B cell (primary cell): ENCODE measurements at regions not wholly inside any gene's neighbourhood (a gene's known extent, or its start where the extent isn't known, plus 50 kb on each side); places are given as distances from the start of the nearest gene placed in this dataset.

Source experiments
- ATAC-seq: fragments of 200-7000 bp; cut with Tn5 transposase; one replicate; pipeline ENCODE4 v1.10.0; 2021; ENCODE audit warnings: low read depth, mild to moderate bottlenecking, moderate number of reproducible peaks, moderate library complexity
- CTCF ChIA-PET: fragments of 350-600 bp; sonication (Branson Sonifier 250); formaldehyde crosslinking; loops from one replicate; lab custom pipeline; 2021; ENCODE audit warnings: antibody characterized with exemption, inconsistent platforms; lab: Charles Lee
- POLR2A ChIA-PET: fragments of 350-600 bp; sonication (Branson Sonifier 250); formaldehyde crosslinking; loops from one replicate; lab custom pipeline; 2021; ENCODE audit warnings: antibody characterized with exemption; lab: Charles Lee
- DNase-seq: peaks from one replicate; pipeline ENCODE4 v3.0.0; 2013
- H2AFZ ChIP-seq: 2 replicates; pipeline ENCODE4 v1.6.1; 2012; ENCODE audit warnings: mild to moderate bottlenecking, low read depth, low read length; ENCODE audit not compliant: insufficient read depth, poor library complexity, severe bottlenecking
- H3K27ac ChIP-seq, 2 donors: 1 replicate in 1 of 2; 2 replicates in 1 of 2; pipeline ENCODE4 v1.5.1; 2012 to 2013; ENCODE audit warnings: low read length in 2 of 2, mild to moderate bottlenecking in 2 of 2, moderate library complexity in 1 of 2
- H3K27me3 ChIP-seq, 4 experiments: fragments of 200-600 bp in 1 of 4; sonication (generic) in 1 of 4; replicated peaks in 1 of 4; 1 replicate in 2 of 4; 2 replicates in 2 of 4; pipeline versions ENCODE4 v1.6.1 to v1.7.0; 2013 to 2016; ENCODE audit warnings: low read length in 3 of 4, mild to moderate bottlenecking in 2 of 4, mixed read lengths in 1 of 4, moderate library complexity in 1 of 4; ENCODE audit not compliant: insufficient read depth in 4 of 4, control insufficient read depth in 3 of 4; ENCODE audit errors: control extremely low read depth in 1 of 4
- H3K36me3 ChIP-seq, 2 experiments: replicated peaks in 1 of 2; 1 replicate in 1 of 2; 2 replicates in 1 of 2; pipeline versions ENCODE4 v1.6.1 to v1.7.1; 2013; ENCODE audit warnings: low read length in 1 of 2; ENCODE audit not compliant: insufficient read depth in 2 of 2, control insufficient read depth in 1 of 2; ENCODE audit errors: control extremely low read depth in 1 of 2, extremely low read depth in 1 of 2
- H3K4me1 ChIP-seq, 2 donors: fragments of 200-600 bp in 1 of 2; sonication (generic) in 1 of 2; 1 replicate in 1 of 2; 2 replicates in 1 of 2; pipeline versions ENCODE4 v1.5.1 to v1.6.1; 2013 to 2017; ENCODE audit warnings: low read length in 2 of 2; ENCODE audit not compliant: control insufficient read depth in 2 of 2, insufficient read depth in 2 of 2
- H3K4me2 ChIP-seq: replicated peaks from 2 replicates; pipeline ENCODE3; 2012; ENCODE audit warnings: mild to moderate bottlenecking, low read depth, low read length; ENCODE audit not compliant: poor library complexity, severe bottlenecking
- H3K4me3 ChIP-seq, 5 experiments: fragments of 200-600 bp in 1 of 5; sonication (generic) in 1 of 5; 1 replicate in 3 of 5; 2 replicates in 2 of 5; pipeline versions ENCODE4 v1.5.1 to v1.7.0; 2011 to 2016; ENCODE audit warnings: low read length in 4 of 5, mild to moderate bottlenecking in 4 of 5, low read depth in 2 of 5, control low read depth in 1 of 5, moderate library complexity in 1 of 5; ENCODE audit not compliant: insufficient read depth in 1 of 5; ENCODE audit errors: control extremely low read depth in 1 of 5, extremely low read depth in 1 of 5
- H3K79me2 ChIP-seq: fragments of 200-600 bp; sonication (generic); one replicate; pipeline ENCODE4 v1.6.0; 2016; ENCODE audit warnings: low read length; ENCODE audit not compliant: control insufficient read depth, insufficient read depth
- H3K9ac ChIP-seq: fragments of 200-600 bp; sonication (generic); 2 replicates; pipeline ENCODE4 v1.6.1; 2017; ENCODE audit warnings: mild to moderate bottlenecking, low read length, moderate library complexity
- H3K9me3 ChIP-seq, 3 donors: one replicate each; pipeline versions ENCODE4 v1.6.1 to v1.7.1; 2013; ENCODE audit warnings: low read length in 2 of 3; ENCODE audit not compliant: control insufficient read depth in 2 of 3, insufficient read depth in 1 of 3; ENCODE audit errors: control extremely low read depth in 1 of 3
- H4K20me1 ChIP-seq: 2 replicates; pipeline ENCODE4 v1.6.0; 2012; ENCODE audit warnings: mild to moderate bottlenecking, low read length; ENCODE audit not compliant: insufficient read depth, control insufficient read depth, poor library complexity, severe bottlenecking
- H3K27ac Mint-ChIP-seq: one replicate; pipeline ENCODE4 v1.8.0; 2021; ENCODE audit warnings: mixed read lengths
- H3K27me3 Mint-ChIP-seq: one replicate; pipeline ENCODE4 v1.8.0; 2021; ENCODE audit warnings: mixed read lengths
- H3K4me1 Mint-ChIP-seq: one replicate; pipeline ENCODE4 v1.8.0; 2021; ENCODE audit warnings: mixed read lengths
- H3K4me3 Mint-ChIP-seq: one replicate; pipeline ENCODE4 v1.8.0; 2021; ENCODE audit warnings: mixed read lengths
- H3K9me3 Mint-ChIP-seq: one replicate; pipeline ENCODE4 v1.8.0; 2022; ENCODE audit warnings: mixed read lengths; ENCODE audit not compliant: insufficient read depth
- EZH2 ChIP-seq: IDR thresholded peaks from 2 replicates; pipeline ENCODE4 v1.6.1; 2012; ENCODE audit warnings: borderline replicate concordance, low read depth, mild to moderate bottlenecking, moderate library complexity, low read length; ENCODE audit not compliant: insufficient read depth, poor library complexity, severe bottlenecking
- WGBS: methylation state at CpG from one replicate; pipeline ENCODE4 v1.1.5; 2013; ENCODE audit warnings: missing lambda C conversion rate; ENCODE audit not compliant: insufficient coverage; 5-methylcytosine and 5-hydroxymethylcytosine counted together
- intact Hi-C: fragments of 100-400 bp; cut with micrococcal nuclease; formaldehyde crosslinking; loops from one replicate; pipeline ENCODE4 v1.10.0; 2022
- TF ChIP-seq, protein P1 (sequence below): fragments of 200-600 bp; IDR thresholded peaks from one replicate; pipeline ENCODE4 v1.8.0; 2022; ENCODE audit warnings: antibody characterized with exemption, mild to moderate bottlenecking

DNA sequence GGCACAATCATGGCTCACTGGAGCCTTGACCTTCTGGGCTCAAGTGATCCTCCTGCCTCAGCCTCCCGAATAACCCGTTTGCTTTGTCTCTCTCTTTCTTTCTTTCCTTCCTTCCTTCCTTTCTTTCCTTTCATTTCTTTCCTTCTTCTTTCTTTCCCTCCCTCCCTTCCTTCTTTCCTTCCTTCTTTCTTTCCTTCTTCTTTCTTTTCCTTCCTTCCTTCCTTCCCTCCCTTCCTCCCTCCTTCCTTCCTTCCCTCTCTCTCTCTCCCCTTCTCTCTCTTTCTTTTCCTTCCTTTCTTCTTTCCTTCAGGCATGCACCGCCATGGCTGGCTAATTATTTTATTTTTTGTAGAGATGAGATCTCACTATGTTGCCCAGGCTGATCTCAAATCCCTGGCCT, 57.9 kb upstream of the NPTX2 start:
- H3K27me3 Mint-ChIP-seq, result peaks cover 11% of the 10 kb centered on the region
- Histone ChIP-seq H3K4me1 (no peaks in the 10 kb centered on the region), H3K36me3 (no peaks in the 10 kb centered on the region), H3K79me2 (no peaks in the 10 kb centered on the region), H3K4me3 (no peak overlapping the region), H4K20me1 (no peaks in the 10 kb centered on the region), H3K9ac (no peak overlapping the region), H3K27ac (no peak overlapping the region), H3K27me3 (peaks cover 0 to 7% (median 0%) of the 10 kb centered on the region in 4 experiments), H3K9me3 (peaks cover 0 to 29% (median 0%) of the 10 kb centered on the region in 3 donors), H3K4me2 (no peak overlapping the region), H2AFZ (no peak overlapping the region)
- H3K27ac Mint-ChIP-seq, result no peak overlapping the region
- H3K4me3 Mint-ChIP-seq, result no peak overlapping the region
- ATAC-seq, result no peak
- POLR2A ChIA-PET, result no interaction called here
- CTCF ChIA-PET, result interaction anchor here (0.7 kb wide), 1 partner anchor 148 kb away, joined by 4 read pairs; no protein-coding TSS in a partner anchor
- no peak for DNase-seq
- no peaks in the 10 kb centered on the region for H3K9me3 Mint-ChIP-seq
- no peaks in the 10 kb centered on the region for H3K4me1 Mint-ChIP-seq
- TF ChIP-seq, protein P1, sequence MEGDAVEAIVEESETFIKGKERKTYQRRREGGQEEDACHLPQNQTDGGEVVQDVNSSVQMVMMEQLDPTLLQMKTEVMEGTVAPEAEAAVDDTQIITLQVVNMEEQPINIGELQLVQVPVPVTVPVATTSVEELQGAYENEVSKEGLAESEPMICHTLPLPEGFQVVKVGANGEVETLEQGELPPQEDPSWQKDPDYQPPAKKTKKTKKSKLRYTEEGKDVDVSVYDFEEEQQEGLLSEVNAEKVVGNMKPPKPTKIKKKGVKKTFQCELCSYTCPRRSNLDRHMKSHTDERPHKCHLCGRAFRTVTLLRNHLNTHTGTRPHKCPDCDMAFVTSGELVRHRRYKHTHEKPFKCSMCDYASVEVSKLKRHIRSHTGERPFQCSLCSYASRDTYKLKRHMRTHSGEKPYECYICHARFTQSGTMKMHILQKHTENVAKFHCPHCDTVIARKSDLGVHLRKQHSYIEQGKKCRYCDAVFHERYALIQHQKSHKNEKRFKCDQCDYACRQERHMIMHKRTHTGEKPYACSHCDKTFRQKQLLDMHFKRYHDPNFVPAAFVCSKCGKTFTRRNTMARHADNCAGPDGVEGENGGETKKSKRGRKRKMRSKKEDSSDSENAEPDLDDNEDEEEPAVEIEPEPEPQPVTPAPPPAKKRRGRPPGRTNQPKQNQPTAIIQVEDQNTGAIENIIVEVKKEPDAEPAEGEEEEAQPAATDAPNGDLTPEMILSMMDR, result no peak
- TF ChIP-seq EZH2, result no peak
- intact Hi-C loops, result no loop called here
- WGBS, result 95% methylated on average over 2 of the region's 3 CpGs

DNA sequence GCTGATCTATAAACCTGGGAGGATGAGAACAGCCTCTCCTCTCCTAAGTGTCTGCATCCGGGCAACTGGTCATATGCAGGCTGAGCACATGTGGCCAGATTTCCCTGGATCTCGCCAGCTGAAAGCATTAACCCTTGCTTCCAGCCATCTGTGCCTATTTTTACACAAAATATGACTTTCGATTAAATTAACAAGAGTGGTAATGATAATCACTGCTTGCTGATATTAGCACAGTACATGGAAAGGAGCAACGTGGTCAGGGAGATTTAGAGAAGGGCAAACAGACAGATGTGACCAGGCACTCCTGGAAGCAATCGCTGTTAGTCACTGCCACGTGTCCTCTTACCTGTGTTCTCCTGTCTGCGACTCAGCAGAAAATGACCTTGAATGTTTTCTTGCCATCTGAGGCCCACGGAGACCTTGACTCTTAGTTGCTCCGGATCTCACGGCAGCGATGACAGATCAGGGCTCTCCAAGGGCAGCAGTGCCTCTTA, 59.5 kb upstream of the NPTX2 start:
- Histone ChIP-seq H2AFZ (no peak overlapping the region), H3K9me3 (peaks cover 0 to 31% (median 0%) of the 10 kb centered on the region in 3 donors), H3K36me3 (no peaks in the 10 kb centered on the region), H3K4me1 (no peaks in the 10 kb centered on the region), H3K4me3 (no peak overlapping the region), H3K4me2 (no peak overlapping the region), H3K79me2 (no peaks in the 10 kb centered on the region), H3K27ac (no peak overlapping the region), H4K20me1 (no peaks in the 10 kb centered on the region), H3K9ac (no peak overlapping the region), H3K27me3 (peaks cover 0 to 3% (median 0%) of the 10 kb centered on the region in 4 experiments)
- DNase-seq (no peak), ATAC-seq (no peak)
- ChIA-PET POLR2A (no interaction called here), CTCF (no interaction called here)
- Mint-ChIP-seq H3K9me3 (peaks cover 3% of the 10 kb centered on the region), H3K27me3 (peaks cover 6% of the 10 kb centered on the region), H3K27ac (no peak overlapping the region), H3K4me3 (no peak overlapping the region), H3K4me1 (no peaks in the 10 kb centered on the region)
- intact Hi-C loops, result no loop called here
- WGBS, result 87% methylated on average over 10 of the region's 11 CpGs
- TF ChIP-seq, protein P1, result no peak
- TF ChIP-seq EZH2, result no peak
